ENCODE measurements at regions not wholly inside any gene's neighbourhood (a gene's known extent, or its start where the extent isn't known, plus 50 kb on each side); places are given as distances from the start of the nearest gene placed in this dataset.
"Not testable (repeated sequence)": the region's sequence is repeated elsewhere in the genome, so short reads cannot be mapped to it uniquely, and the experiment has no call there.

GRCh38 chr1:206375552-206375951, 94.7 kb upstream of the IKBKE start:
- H3K27me3 ChIP-seq (ENCODE audit: control insufficient read depth in 1 of 2, insufficient read depth in 2 of 2, low read length in 2 of 2); H3K4me2 ChIP-seq (ENCODE audit: low read depth, low read length); POLR2A ChIA-PET; DNase-seq (ENCODE audit: low spot score); BruUV-seq (replicated peaks); FAIRE-seq; H3K9me3 ChIP-seq (ENCODE audit: low read length); H3K4me1 ChIP-seq (ENCODE audit: insufficient read depth, low read length); H3K27ac ChIP-seq (ENCODE audit: extremely low read length, insufficient read depth, low read length); in situ Hi-C loops (cut with HindIII; ENCODE audit: extremely low pct_ligation_motif_present, low pct_unique_long_range_greater_than_20kb); intact Hi-C loops (cut with micrococcal nuclease; ENCODE audit: unreplicated experiment); H3K9ac ChIP-seq (ENCODE audit: insufficient read depth, low read depth, low read length); H4K20me1 ChIP-seq (ENCODE audit: insufficient read depth, low read length); H3K4me3 ChIP-seq (replicated peaks in 1 of 3; ENCODE audit: insufficient read depth in 1 of 3, low read depth in 2 of 3, low read length in 3 of 3); ATAC-seq; H3K79me2 ChIP-seq (ENCODE audit: insufficient read depth, low read length); H3K36me3 ChIP-seq (replicated peaks in 1 of 2; ENCODE audit: control insufficient read depth in 1 of 2, insufficient read depth in 2 of 2, low read length in 2 of 2); CTCF ChIA-PET (ENCODE audit: low intra/inter-chr PET ratio, low total read pairs); H2AFZ ChIP-seq (ENCODE audit: low read length): not testable (repeated sequence)
- no CpG with 5 or more reads among the region's 3 CpGs for WGBS (ENCODE audit: low lambda C conversion rate)
- peak; percentile 56; the same call in 1 of the 2 replicates for TF ChIP-seq RARA (CRISPR knock-in tag; IDR thresholded peaks at IDR 0.05)

- BruUV-seq (replicated peaks); ATAC-seq; H3K27ac ChIP-seq (ENCODE audit: extremely low read length, insufficient read depth, low read length); H4K20me1 ChIP-seq (ENCODE audit: insufficient read depth, low read length); H3K36me3 ChIP-seq (replicated peaks in 1 of 2; ENCODE audit: control insufficient read depth in 1 of 2, insufficient read depth in 2 of 2, low read length in 2 of 2); H3K4me3 ChIP-seq (replicated peaks in 1 of 3; ENCODE audit: insufficient read depth in 1 of 3, low read depth in 2 of 3, low read length in 3 of 3); H3K9me3 ChIP-seq (ENCODE audit: low read length); H3K4me1 ChIP-seq (ENCODE audit: insufficient read depth, low read length); H3K9ac ChIP-seq (ENCODE audit: insufficient read depth, low read depth, low read length); H3K79me2 ChIP-seq (ENCODE audit: insufficient read depth, low read length); in situ Hi-C loops (cut with HindIII; ENCODE audit: extremely low pct_ligation_motif_present, low pct_unique_long_range_greater_than_20kb); DNase-seq (ENCODE audit: low spot score); CTCF ChIA-PET (ENCODE audit: low intra/inter-chr PET ratio, low total read pairs); FAIRE-seq; H3K4me2 ChIP-seq (ENCODE audit: low read depth, low read length); H3K27me3 ChIP-seq (ENCODE audit: control insufficient read depth in 1 of 2, insufficient read depth in 2 of 2, low read length in 2 of 2); H2AFZ ChIP-seq (ENCODE audit: low read length); intact Hi-C loops (cut with micrococcal nuclease; ENCODE audit: unreplicated experiment); POLR2A ChIA-PET: not testable (repeated sequence)
- WGBS (ENCODE audit: low lambda C conversion rate): 98% methylated on average over 7 of the region's 7 CpGs
Observed at GRCh38 chr1:206378506-206378905, 91.8 kb upstream of the IKBKE start.

- FAIRE-seq; H3K4me1 ChIP-seq (ENCODE audit: insufficient read depth, low read length); in situ Hi-C loops (cut with HindIII; ENCODE audit: extremely low pct_ligation_motif_present, low pct_unique_long_range_greater_than_20kb); CTCF ChIA-PET (ENCODE audit: low intra/inter-chr PET ratio, low total read pairs); POLR2A ChIA-PET; H3K4me3 ChIP-seq (replicated peaks in 1 of 3; ENCODE audit: insufficient read depth in 1 of 3, low read depth in 2 of 3, low read length in 3 of 3); H3K27me3 ChIP-seq (ENCODE audit: control insufficient read depth in 1 of 2, insufficient read depth in 2 of 2, low read length in 2 of 2); H3K9ac ChIP-seq (ENCODE audit: insufficient read depth, low read depth, low read length); BruUV-seq (replicated peaks); H2AFZ ChIP-seq (ENCODE audit: low read length); H3K4me2 ChIP-seq (ENCODE audit: low read depth, low read length); H3K36me3 ChIP-seq (replicated peaks in 1 of 2; ENCODE audit: control insufficient read depth in 1 of 2, insufficient read depth in 2 of 2, low read length in 2 of 2); DNase-seq (ENCODE audit: low spot score); H3K9me3 ChIP-seq (ENCODE audit: low read length); ATAC-seq; intact Hi-C loops (cut with micrococcal nuclease; ENCODE audit: unreplicated experiment); H3K79me2 ChIP-seq (ENCODE audit: insufficient read depth, low read length); H3K27ac ChIP-seq (ENCODE audit: extremely low read length, insufficient read depth, low read length); H4K20me1 ChIP-seq (ENCODE audit: insufficient read depth, low read length): not testable (repeated sequence)
- no CpG with 5 or more reads among the region's 1 CpG for WGBS (ENCODE audit: low lambda C conversion rate)
Observed at GRCh38 chr1:206379245-206379644, 91.0 kb upstream of the IKBKE start.

- ATAC-seq; H3K27ac ChIP-seq (ENCODE audit: extremely low read length, insufficient read depth, low read length); in situ Hi-C loops (cut with HindIII; ENCODE audit: extremely low pct_ligation_motif_present, low pct_unique_long_range_greater_than_20kb); H3K79me2 ChIP-seq (ENCODE audit: insufficient read depth, low read length); POLR2A ChIA-PET; intact Hi-C loops (cut with micrococcal nuclease; ENCODE audit: unreplicated experiment); H3K27me3 ChIP-seq (ENCODE audit: control insufficient read depth in 1 of 2, insufficient read depth in 2 of 2, low read length in 2 of 2); H3K9ac ChIP-seq (ENCODE audit: insufficient read depth, low read depth, low read length); H3K4me2 ChIP-seq (ENCODE audit: low read depth, low read length); H3K36me3 ChIP-seq (replicated peaks in 1 of 2; ENCODE audit: control insufficient read depth in 1 of 2, insufficient read depth in 2 of 2, low read length in 2 of 2); CTCF ChIA-PET (ENCODE audit: low intra/inter-chr PET ratio, low total read pairs); DNase-seq (ENCODE audit: low spot score); H3K4me1 ChIP-seq (ENCODE audit: insufficient read depth, low read length); H2AFZ ChIP-seq (ENCODE audit: low read length); H4K20me1 ChIP-seq (ENCODE audit: insufficient read depth, low read length); H3K4me3 ChIP-seq (replicated peaks in 1 of 3; ENCODE audit: insufficient read depth in 1 of 3, low read depth in 2 of 3, low read length in 3 of 3); FAIRE-seq; BruUV-seq (replicated peaks); H3K9me3 ChIP-seq (ENCODE audit: low read length): not testable (repeated sequence)
- WGBS (ENCODE audit: low lambda C conversion rate): 100% methylated on average over 1 of the region's 4 CpGs
Observed at GRCh38 chr1:206380163-206380790, 90.0 kb upstream of the IKBKE start.

All from HepG2 (cell line).